ENCODE measurements at regions not wholly inside any gene's neighbourhood (a gene's known extent, or its start where the extent isn't known, plus 50 kb on each side); places are given as distances from the start of the nearest gene placed in this dataset.

- no peak for DNase-seq
- no peak overlapping the region for H2BK20ac ChIP-seq (ENCODE audit: low read depth, low read length)
- no peak overlapping the region for H2AK5ac ChIP-seq (ENCODE audit: low read depth, low read length)
- ChIA-PET CTCF (interaction anchor here (1.0 kb wide), 1 partner anchor 12 kb away, joined by 6 read pairs; no protein-coding TSS in a partner anchor), POLR2A (ENCODE audit: unreplicated experiment) (no interaction called here)
- in situ Hi-C loops (cut with MboI; ENCODE audit: low sequenced_read_pairs) = no loop called here
- H3K9ac ChIP-seq (ENCODE audit: low read depth, low read length) = no peak overlapping the region
- H2BK5ac ChIP-seq (ENCODE audit: low read depth, low read length, poor library complexity, severe bottlenecking) = no peak overlapping the region
- dilution Hi-C loops (cut with HindIII; ENCODE audit: low sequenced_read_pairs, unreplicated experiment) = no loop called here
- no peak overlapping the region for H3K18ac ChIP-seq (ENCODE audit: low read depth, low read length)
- H3K23ac ChIP-seq (ENCODE audit: low read depth, low read length) = no peak overlapping the region
- H2AFZ ChIP-seq (replicated peaks; ENCODE audit: low read length, poor library complexity) = no peak overlapping the region
- H3K9me1 ChIP-seq (ENCODE audit: insufficient read depth, low read length) = no peaks in the 10 kb centered on the region
- no peak overlapping the region for H3K4me2 ChIP-seq (ENCODE audit: low read depth, low read length)
- H2BK15ac ChIP-seq (ENCODE audit: low read depth, low read length) = no peak overlapping the region
- H3K27ac ChIP-seq (ENCODE audit: insufficient read depth, low read length) = no peak overlapping the region
- no peak overlapping the region for H3K14ac ChIP-seq (replicated peaks; ENCODE audit: low read depth, low read length)
- H4K5ac ChIP-seq (ENCODE audit: low read depth, low read length) = no peak overlapping the region
- no peak overlapping the region for H3K4me3 ChIP-seq (ENCODE audit: insufficient read depth, low read depth, low read length)
- no peak overlapping the region for H3K4ac ChIP-seq (ENCODE audit: low read depth, low read length)
- H3K56ac ChIP-seq (ENCODE audit: extremely low read depth, insufficient read depth, low read length) = no peak overlapping the region
- TF ChIP-seq BHLHE40 (IDR thresholded peaks at IDR 0.05; ENCODE audit: low read depth, low read length) = no peak
- no peak for TF ChIP-seq NFE2L2 (IDR thresholded peaks at IDR 0.05; ENCODE audit: low read depth, low read length)
- no peak for TF ChIP-seq RAD21 (IDR thresholded peaks at IDR 0.05; ENCODE audit: low read length)
- TF ChIP-seq SMC3 (IDR thresholded peaks at IDR 0.05; ENCODE audit: low read depth, low read length) = no peak
- TF ChIP-seq CHD1 (IDR thresholded peaks at IDR 0.05; ENCODE audit: low read depth, low read length) = no peak
- H2AK9ac ChIP-seq (replicated peaks; ENCODE audit: low read depth, low read length, poor library complexity) = no peak overlapping the region
- H2BK120ac ChIP-seq (ENCODE audit: low read depth, low read length) = no peak overlapping the region
- H3K27me3 ChIP-seq (ENCODE audit: control insufficient read depth, insufficient read depth, low read length) = no peaks in the 10 kb centered on the region
- no peaks in the 10 kb centered on the region for H3K4me1 ChIP-seq (ENCODE audit: control insufficient read depth, insufficient read depth, low read length)
- 0 out of 2 replicates have a peak, but pooled peaks cover 6% of the 10 kb centered on the region for H3K9me3 ChIP-seq (ENCODE audit: control insufficient read depth, insufficient read depth, low read length)
- no peaks in the 10 kb centered on the region for H3K36me3 ChIP-seq (ENCODE audit: control insufficient read depth, insufficient read depth, low read length)
- BruUV-seq (replicated peaks) = no TSS peak
- intact Hi-C loops (cut with micrococcal nuclease) = no loop called here
- H3K79me1 ChIP-seq (ENCODE audit: low read depth in 1 of 2, low read length in 2 of 2) = no peaks in the 10 kb centered on the region
- no CpG with 5 or more reads among the region's 4 CpGs for whole genome bisulfite sequencing, 2 experiments (ENCODE audit: extremely low coverage in 2 of 2, insufficient read length in 1 of 2)
- H4K8ac ChIP-seq (ENCODE audit: low read depth in 2 of 2, low read length in 2 of 2) = no peak overlapping the region
- no peak for ATAC-seq (ENCODE audit: low read depth)
- no peaks in the 10 kb centered on the region for H4K20me1 ChIP-seq (ENCODE audit: insufficient read depth, low read length)
- H4K91ac ChIP-seq (ENCODE audit: insufficient read depth, low read depth, low read length) = no peak overlapping the region
Measured at GRCh38 chr2:23078784-23079434, 306.1 kb upstream of the KLHL29 start.

Data from IMR-90 (cell line).